ENCODE measurements at regions not wholly inside any gene's neighbourhood (a gene's known extent, or its start where the extent isn't known, plus 50 kb on each side); places are given as distances from the start of the nearest gene placed in this dataset.

DNA sequence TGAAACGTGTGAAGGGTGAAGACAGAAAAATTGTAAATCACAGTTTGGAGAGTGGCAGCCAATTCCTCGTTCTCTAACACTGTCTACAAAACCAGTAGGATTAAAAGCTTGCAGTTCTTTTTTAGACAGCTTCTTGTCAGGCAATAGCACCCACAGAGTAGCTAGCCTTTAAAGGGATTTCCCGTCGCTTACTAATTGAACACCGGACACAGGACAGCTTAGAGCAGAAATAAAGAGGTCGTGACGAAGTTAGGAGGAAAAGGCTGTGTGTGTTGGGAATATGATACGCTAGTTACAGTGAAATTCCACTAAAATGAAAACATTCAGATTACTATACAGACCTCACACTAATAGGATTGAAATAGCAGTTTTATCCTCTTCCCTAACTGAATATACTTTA, 149.1 kb upstream of the FLRT2 start:
- DNase-seq = no peak

GRCh38 chr14:85382341-85382740, 147.6 kb upstream of the FLRT2 start:
- DNase-seq = no peak

DNA sequence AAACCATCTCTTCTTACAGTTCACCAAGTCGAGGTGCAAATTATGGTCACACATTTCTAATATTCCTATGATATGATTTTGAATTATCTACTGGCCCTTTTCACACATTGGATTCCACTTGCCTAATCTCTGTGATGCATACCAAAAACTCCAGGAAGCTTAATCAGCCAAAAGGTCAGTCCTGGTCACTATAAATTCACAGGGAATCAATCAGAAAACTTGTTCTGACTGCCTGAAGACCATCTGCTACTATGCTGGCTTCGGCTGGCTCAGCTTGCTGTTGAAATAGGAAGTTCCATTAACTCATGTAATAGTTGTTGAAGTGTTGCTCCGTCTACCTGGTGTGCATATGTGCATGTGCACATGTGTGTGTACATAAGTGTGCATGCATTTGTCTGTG, 142.8 kb upstream of the FLRT2 start:
- no peak for DNase-seq

DNA sequence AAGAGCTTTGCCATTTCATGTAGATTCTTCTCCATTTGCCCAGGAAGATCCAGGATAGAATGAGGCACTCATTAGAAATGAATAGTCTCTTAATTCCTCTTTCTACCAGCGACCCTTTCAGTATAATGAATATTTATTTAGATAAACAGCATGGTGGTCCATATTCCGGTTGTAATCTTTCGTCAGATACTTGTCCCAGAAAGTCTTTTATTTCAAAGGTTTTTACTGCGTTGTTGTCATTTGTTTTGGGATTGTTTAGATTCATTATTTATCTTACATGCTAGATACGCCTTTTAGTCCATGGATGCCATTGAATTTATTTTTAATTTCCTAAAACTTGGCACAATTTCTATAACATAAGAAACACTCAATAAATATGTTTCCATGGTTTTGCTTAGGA, 139.7 kb upstream of the FLRT2 start:
- DNase-seq = no peak

DNA sequence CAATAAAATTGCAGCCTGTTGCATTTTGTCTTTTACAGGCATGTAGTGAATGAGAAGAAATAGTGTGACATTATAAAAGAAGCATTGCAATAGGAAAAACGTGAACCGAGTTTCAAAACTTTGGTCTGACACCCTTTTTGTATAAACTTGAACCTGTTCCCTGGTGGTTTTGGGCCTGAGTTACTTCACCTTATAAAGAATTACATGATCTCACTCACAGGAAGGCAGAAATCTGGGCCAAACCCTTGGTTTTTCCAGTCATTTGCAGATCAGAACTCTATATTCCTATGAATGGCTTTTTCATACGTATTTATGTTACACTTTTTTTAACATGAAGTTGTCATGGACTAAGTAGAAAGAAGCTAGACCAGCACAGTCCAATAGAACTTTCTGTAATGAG, 138.5 kb upstream of the FLRT2 start:
- DNase-seq = no peak

DNA sequence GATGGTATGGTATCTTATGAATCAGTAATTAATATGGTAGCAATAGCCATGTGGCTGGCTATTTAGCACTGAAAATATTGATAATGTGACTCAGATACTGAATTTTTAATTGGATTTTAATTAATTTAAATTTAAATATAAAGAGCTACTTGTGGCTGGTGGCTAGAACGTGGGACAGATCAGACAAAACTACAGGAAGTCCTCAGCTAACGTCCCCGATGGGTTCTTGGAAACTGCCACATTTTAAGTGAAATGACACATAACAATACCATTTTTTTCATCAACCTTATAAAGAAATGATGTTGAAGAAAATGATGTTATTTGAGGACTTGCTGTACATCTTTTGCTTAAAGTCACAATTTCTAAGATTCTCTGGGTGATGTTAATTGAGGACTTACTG, 138.1 kb upstream of the FLRT2 start:
- DNase-seq = no peak

DNA sequence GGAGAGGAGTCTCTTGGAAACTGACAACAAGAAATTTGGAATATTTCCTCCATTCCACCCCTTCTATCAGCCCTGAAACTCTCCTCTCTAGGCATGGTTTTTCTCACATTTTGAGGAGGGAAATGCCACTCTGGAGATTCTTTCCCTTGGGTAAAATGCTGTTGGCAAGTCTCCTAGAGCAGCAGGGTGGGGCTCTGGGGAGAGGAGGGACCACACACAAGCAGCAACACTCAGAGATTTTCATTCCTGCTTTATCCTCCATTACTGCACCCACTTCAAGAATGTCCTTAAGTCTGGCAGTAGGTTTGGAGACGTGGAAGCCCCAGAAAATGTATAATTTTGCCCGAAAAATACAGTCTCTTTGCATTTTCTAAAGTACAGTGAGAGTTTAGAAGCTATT, 130.8 kb upstream of the FLRT2 start:
- no peak for DNase-seq

DNA sequence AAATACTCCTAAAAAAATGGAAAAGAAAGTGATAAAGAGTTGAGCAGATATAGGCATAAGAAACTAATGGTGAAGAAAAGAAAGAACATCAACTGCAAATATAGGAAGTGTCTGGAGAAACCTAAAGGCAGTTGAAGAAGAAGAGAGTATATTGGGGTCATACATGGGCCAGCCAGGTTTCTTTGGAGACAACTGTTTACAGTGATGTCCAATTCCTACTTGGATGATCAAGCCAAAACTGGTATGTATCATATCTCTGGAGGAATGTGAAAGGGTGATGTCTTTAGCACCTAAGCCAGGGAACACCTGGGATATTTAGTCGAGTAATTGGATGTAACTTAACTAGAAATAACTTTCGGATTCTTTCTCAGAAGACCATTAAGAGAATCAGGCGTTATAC, 129.3 kb upstream of the FLRT2 start:
- no peak for DNase-seq

GRCh38 chr14:85401384-85401783, 128.6 kb upstream of the FLRT2 start:
- DNase-seq = no peak

GRCh38 chr14:85402569-85403162, 127.3 kb upstream of the FLRT2 start:
- DNase-seq = no peak

DNA sequence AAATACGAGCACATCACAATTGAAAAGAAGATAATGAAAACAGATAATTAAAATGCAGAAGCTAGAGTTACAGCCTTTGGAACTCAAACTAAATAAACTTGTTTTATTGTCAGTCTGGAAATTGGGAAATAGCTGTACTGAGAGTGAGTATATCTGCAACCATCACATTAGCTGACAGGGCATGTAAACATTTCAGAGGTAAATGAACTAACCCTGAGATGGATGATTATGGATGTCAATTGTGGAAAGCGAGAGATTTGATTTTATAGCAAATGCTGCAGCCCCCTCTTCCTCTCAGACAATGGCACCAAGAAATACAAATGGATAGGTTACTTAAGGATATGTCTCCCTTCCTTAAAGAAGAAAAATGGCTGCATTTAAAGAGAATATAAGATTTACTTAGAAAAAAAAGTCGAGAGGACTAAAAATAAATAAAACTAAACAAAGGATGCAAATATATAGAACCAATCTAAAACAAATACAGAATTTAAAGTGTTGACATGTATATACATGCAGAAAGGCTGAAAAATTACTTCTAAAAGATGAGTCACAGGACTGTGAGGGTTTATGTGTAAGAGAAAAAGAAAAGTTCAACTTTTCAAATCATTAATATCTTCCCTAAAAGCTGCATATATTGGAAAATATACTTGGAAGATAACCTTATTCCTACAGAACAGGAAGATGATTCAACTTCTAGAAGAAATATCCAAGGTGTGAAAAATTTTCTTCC, 120.3 kb upstream of the FLRT2 start:
- no peak for DNase-seq

- DNase-seq = no peak
Measured at GRCh38 chr14:85412756-85413155, 117.2 kb upstream of the FLRT2 start.

DNA sequence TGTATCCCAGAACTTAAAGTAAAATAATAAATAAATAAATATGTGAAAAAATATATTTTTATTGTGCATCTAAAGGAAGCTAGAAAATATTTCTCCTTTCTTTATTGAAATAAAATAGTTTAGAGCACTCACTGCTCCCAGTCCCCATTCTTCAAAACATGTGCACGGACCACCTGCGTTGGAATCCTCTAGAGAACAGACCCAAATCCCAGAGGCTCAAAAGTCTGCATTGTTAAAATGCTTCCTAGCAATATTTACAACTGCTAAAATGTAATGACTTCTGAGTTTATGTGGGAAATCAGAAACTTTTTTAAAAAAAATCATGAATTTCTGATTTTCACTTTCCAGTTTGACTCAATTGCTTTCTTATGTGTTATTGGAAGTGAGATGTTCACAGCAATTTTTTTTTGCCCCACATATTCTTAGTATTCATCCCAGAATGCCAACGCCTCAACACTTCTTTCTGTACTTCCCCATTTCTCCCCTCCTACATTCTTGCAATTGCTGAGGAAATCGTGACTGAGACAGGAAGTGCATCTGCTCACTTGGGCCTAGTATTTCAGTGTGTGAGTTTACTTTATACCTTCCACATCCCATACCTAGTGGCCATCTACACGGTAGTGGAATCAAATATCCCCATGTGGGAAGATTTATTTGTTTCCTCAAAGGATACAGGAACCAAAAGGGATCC, 116.0 kb upstream of the FLRT2 start:
- no peak for DNase-seq

DNA sequence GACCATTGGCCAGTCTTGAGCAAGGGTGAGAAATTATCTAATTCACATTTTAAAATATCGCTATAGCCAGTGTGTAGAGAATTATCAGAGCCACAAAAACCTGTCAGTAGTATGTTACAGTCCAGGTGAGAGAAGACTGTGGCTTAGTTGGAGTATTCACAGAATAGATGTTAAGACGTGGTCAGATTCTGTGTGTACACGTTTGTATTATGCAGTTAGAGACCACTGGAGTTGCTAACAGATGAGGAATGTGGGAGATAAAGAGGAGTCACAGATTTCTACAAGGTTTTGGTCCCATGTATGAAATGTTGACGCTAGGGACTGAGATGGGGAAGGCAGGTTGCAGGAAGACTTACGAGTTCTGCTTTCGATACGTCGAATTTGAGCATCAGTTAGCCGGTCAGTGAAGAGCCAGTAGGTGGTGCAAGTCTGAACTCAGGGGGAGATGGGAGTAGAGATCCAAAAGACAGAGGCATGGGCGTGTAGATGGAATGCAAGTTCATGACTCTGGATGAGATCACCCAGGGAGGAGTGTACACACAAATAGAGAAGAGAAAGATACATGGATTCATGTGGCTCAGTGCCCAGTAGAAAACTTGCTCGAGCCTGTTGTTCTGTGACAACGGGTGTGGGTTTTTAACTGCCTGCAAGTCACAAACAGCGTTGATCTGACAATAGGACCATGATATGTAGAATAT, 114.8 kb upstream of the FLRT2 start:
- DNase-seq = peak in 1 of 58 donors; percentile 0

GRCh38 chr14:85416771-85417170, 113.2 kb upstream of the FLRT2 start:
- no peak for DNase-seq

DNA sequence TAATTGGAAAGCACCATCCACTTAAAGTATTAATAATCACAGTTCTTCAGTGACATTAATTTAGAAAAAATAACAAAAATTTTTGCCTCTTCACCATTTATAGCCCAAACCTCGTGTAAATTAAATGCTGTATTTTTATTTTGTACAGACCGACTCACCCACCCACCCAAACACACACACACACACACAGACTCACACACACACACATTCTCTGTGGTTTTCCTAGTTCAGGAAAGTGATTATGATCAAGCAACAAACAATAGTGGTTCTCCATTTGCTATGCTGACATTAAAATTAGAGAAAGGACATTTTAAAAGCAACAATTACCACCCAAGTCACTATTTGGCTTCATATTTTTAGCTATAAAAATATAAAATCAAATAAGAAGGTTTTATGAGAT, 112.5 kb upstream of the FLRT2 start:
- DNase-seq = no peak

GRCh38 chr14:85418721-85419120, 111.2 kb upstream of the FLRT2 start:
- DNase-seq = no peak

DNA sequence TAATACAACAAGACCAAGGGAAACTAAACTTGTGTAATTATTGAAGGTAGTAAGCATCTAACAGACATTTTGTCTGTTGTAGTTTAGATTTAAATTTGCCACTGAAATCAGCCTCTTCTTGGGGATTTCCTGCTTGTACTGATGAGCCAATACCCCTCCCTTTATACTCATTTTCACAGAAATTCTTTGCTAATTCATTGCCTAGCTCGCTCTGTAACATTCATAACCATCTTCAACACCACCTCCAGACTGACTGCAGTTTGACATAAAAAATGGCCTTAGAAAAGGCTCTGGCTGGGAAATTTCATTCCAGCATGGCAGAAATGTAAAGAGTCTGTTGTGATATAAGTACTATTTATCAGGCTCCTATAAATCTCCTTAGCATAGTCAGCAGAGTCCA, 109.7 kb upstream of the FLRT2 start:
- no peak for DNase-seq

- DNase-seq = no peak
Measured at GRCh38 chr14:85420707-85421106, 109.2 kb upstream of the FLRT2 start.

DNA sequence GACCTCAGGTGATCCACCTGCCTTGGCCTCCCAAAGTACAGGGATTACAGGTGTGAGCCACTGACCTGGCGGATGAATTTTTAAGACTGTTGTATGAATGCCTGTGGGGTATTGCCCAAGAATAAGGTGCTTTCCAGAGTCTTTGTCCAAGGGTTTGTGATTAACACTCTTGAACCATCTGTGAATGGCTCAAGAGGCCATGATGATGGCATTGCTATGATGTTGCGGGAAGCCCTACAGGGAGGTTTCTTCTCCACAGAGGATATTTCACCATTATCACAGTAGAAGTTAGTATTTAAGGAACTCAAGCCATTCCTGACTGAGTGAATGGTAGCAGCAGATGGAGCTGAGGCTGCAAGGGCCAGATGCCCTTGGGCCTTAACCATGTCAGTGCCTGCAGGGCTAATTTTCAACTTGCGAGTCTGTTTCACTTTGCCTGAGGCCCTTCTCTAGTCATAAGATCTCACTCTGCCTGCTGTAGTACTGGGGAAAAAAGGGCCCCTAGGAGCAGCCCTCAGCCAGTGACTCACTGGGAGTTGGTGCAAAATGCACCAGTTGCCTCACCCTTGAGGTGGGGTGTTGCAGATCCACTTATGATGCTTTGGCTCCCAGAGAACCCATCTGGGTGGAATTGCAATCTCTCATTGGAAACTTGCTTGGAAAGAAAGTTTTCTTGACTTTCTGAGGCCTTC, 108.6 kb upstream of the FLRT2 start:
- DNase-seq = no peak

- no peak for DNase-seq
Measured at GRCh38 chr14:85423889-85424288, 106.1 kb upstream of the FLRT2 start.

- no peak for DNase-seq
Measured at GRCh38 chr14:85425507-85425906, 104.4 kb upstream of the FLRT2 start.
